GM23338 (cell line): ENCODE measurements at regions not wholly inside any gene's neighbourhood (a gene's known extent, or its start where the extent isn't known, plus 50 kb on each side); places are given as distances from the start of the nearest gene placed in this dataset.

Experiments
- ATAC-seq: fragments of 200-7000 bp; cut with Tn5 transposase; 3 replicates; pipeline ENCODE4 v1.9.1; 2020
- DNase-seq: peaks from one replicate; pipeline ENCODE4 v3.0.0-alpha.2; 2015; ENCODE audit warnings: low spot score
- H2AFZ ChIP-seq: fragments of 200-600 bp; sonication (generic); 2 replicates; pipeline ENCODE4 v1.8.0; 2016; ENCODE audit warnings: antibody characterized with exemption, mild to moderate bottlenecking, moderate library complexity
- H3F3A ChIP-seq: fragments of 200-600 bp; sonication (generic); replicated peaks from 2 replicates; pipeline ENCODE4 v1.8.0; 2017; ENCODE audit warnings: antibody characterized with exemption, mixed run types, low read depth
- H3K27ac ChIP-seq: fragments of 200-600 bp; sonication (generic); 2 replicates; pipeline ENCODE4 v1.6.1; 2016; ENCODE audit warnings: low read depth
- H3K27me3 ChIP-seq: fragments of 200-600 bp; sonication (generic); 2 replicates; pipeline ENCODE4 v1.8.0; 2016; ENCODE audit warnings: mild to moderate bottlenecking, mixed run types, moderate library complexity; ENCODE audit not compliant: insufficient read depth
- H3K36me3 ChIP-seq: fragments of 200-600 bp; sonication (generic); 2 replicates; pipeline ENCODE4 v1.8.0; 2016; ENCODE audit warnings: mild to moderate bottlenecking; ENCODE audit not compliant: insufficient read depth
- H3K4me1 ChIP-seq: fragments of 200-600 bp; sonication (generic); 2 replicates; pipeline ENCODE4 v1.8.0; 2016; ENCODE audit warnings: mild to moderate bottlenecking, moderate library complexity; ENCODE audit not compliant: insufficient read depth
- H3K4me2 ChIP-seq: fragments of 200-600 bp; sonication (generic); 2 replicates; pipeline ENCODE4 v1.7.1; 2017; ENCODE audit warnings: mixed run types
- H3K4me3 ChIP-seq: fragments of 200-600 bp; sonication (generic); 2 replicates; pipeline ENCODE4 v1.6.1; 2016; ENCODE audit warnings: mixed run types
- H3K79me2 ChIP-seq: fragments of 200-600 bp; sonication (generic); replicated peaks from 2 replicates; pipeline ENCODE4 v1.8.0; 2017; ENCODE audit warnings: mild to moderate bottlenecking; ENCODE audit not compliant: insufficient read depth
- H3K9me2 ChIP-seq: fragments of 200-600 bp; sonication (generic); 2 replicates; pipeline ENCODE4 v1.8.0; 2017; ENCODE audit not compliant: insufficient read depth
- H4K20me1 ChIP-seq: fragments of 200-600 bp; sonication (generic); replicated peaks from 2 replicates; pipeline ENCODE4 v1.8.0; 2017; ENCODE audit warnings: mild to moderate bottlenecking; ENCODE audit not compliant: insufficient read depth
- H3K27ac Mint-ChIP-seq: 2 replicates; pipeline ENCODE4 v1.8.0; 2020; ENCODE audit warnings: inconsistent platforms, mild to moderate bottlenecking, moderate library complexity, mixed read lengths
- H3K27me3 Mint-ChIP-seq: 3 replicates; pipeline ENCODE4 v1.8.0; 2022; ENCODE audit warnings: low read depth, mild to moderate bottlenecking, moderate library complexity, mixed read lengths, inconsistent platforms; ENCODE audit not compliant: insufficient read depth, poor library complexity
- H3K36me3 Mint-ChIP-seq: 3 replicates; pipeline ENCODE4 v1.8.0; 2021; ENCODE audit warnings: low read depth, mild to moderate bottlenecking, inconsistent platforms, moderate library complexity, mixed read lengths
- H3K4me1 Mint-ChIP-seq: 3 replicates; pipeline ENCODE4 v1.8.0; 2020; ENCODE audit warnings: mild to moderate bottlenecking, inconsistent platforms, mixed read lengths
- H3K4me3 Mint-ChIP-seq: 3 replicates; pipeline ENCODE4 v1.8.0; 2021; ENCODE audit warnings: moderate library complexity, mild to moderate bottlenecking, inconsistent platforms, mixed read lengths
- H3K9me3 Mint-ChIP-seq: 3 replicates; pipeline ENCODE4 v1.8.0; 2020; ENCODE audit warnings: moderate library complexity, mild to moderate bottlenecking, inconsistent platforms, mixed read lengths
- CREB1 ChIP-seq: fragments of 250-450 bp; sonication (Bioruptor Pico); IDR thresholded peaks from 2 replicates; pipeline ENCODE4 v1.5.0; 2020; ENCODE audit warnings: low read depth, mild to moderate bottlenecking, moderate library complexity
- EZH2 ChIP-seq: fragments of 200-600 bp; sonication (generic); IDR thresholded peaks from one replicate; pipeline ENCODE4 v1.8.0; 2017; ENCODE audit warnings: antibody characterized with exemption, mild to moderate bottlenecking, low read depth; ENCODE audit not compliant: unreplicated experiment
- EZH2phosphoT487 ChIP-seq: fragments of 200-600 bp; sonication (generic); IDR thresholded peaks from one replicate; pipeline ENCODE4 v1.8.1; 2018; ENCODE audit warnings: antibody characterized with exemption; ENCODE audit not compliant: unreplicated experiment
- JUNB ChIP-seq: IDR thresholded peaks from one replicate; pipeline ENCODE4 v1.6.1; 2016; ENCODE audit warnings: antibody characterized with exemption; ENCODE audit not compliant: unreplicated experiment
- NANOG ChIP-seq: IDR thresholded peaks from 2 replicates; pipeline ENCODE4 v1.6.1; 2016; ENCODE audit warnings: antibody characterized with exemption, borderline replicate concordance
- POLR2AphosphoS5 ChIP-seq: IDR thresholded peaks from 2 replicates; pipeline ENCODE4 v1.6.1; 2016; ENCODE audit warnings: antibody characterized with exemption, low read depth
- STAT1 ChIP-seq: IDR thresholded peaks from one replicate; pipeline ENCODE4 v1.6.1; 2016; ENCODE audit warnings: antibody characterized with exemption; ENCODE audit not compliant: unreplicated experiment
- ZNF114 ChIP-seq: fragments of 250-450 bp; sonication (Bioruptor Pico); IDR thresholded peaks from 2 replicates; pipeline ENCODE4 v1.5.0; 2020; ENCODE audit warnings: mild to moderate bottlenecking, moderate library complexity
- ZNF331 ChIP-seq: fragments of 250-450 bp; sonication (Bioruptor Pico); IDR thresholded peaks from 2 replicates; pipeline ENCODE4 v1.5.0; 2020; ENCODE audit warnings: low read depth, mild to moderate bottlenecking, moderate library complexity
- TF ChIP-seq, protein P1 (sequence below): IDR thresholded peaks from 2 replicates; pipeline ENCODE4 v1.6.1; 2016; ENCODE audit warnings: antibody characterized with exemption
- TF ChIP-seq, protein P2 (sequence below), 2 experiments: fragments of 200-600 bp in 1 of 2; sonication (generic) in 1 of 2; conservative IDR thresholded peaks; 2 replicates each; pipeline versions ENCODE4 v1.5.1 to v1.6.1; 2016 to 2017; ENCODE audit warnings: antibody characterized with exemption in 2 of 2, low read depth in 2 of 2, mild to moderate bottlenecking in 2 of 2, moderate library complexity in 1 of 2
- TF ChIP-seq, protein P3 (sequence below): fragments of 250-450 bp; sonication (Bioruptor Pico); IDR thresholded peaks from 2 replicates; pipeline ENCODE4 v1.5.0; 2020; ENCODE audit warnings: mild to moderate bottlenecking, moderate library complexity
- TF ChIP-seq, protein P4 (sequence below): IDR thresholded peaks from one replicate; pipeline ENCODE4 v1.6.1; 2018; ENCODE audit warnings: antibody characterized with exemption; ENCODE audit not compliant: unreplicated experiment

DNA sequence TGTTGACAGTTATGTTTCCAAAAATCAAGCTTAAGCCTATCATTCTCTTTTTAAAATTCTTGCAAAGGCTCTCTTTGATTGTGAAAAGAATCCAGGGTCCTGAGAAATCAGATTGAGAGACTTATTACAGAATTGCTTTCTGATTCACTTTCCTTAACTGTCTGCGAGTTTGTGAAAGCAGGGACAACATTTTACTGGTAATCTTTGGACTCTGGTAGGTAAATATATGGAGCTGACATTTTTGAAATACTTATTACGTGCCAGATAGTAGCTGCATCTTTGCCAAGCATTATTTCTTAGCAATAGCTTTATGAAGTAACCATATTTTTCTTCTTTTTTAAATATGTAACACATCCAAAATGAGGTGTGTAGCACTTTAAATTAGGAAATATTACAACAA lies 570.9 kb downstream of the CMPK2 start:
- no peak overlapping the region for H3K27ac Mint-ChIP-seq
- H3K36me3 Mint-ChIP-seq: peaks cover 32% of the 10 kb centered on the region
- no peaks in the 10 kb centered on the region for H3K9me2 ChIP-seq
- H3K79me2 ChIP-seq: no peaks in the 10 kb centered on the region
- no peaks in the 10 kb centered on the region for H3K4me1 ChIP-seq
- ATAC-seq (no peak), DNase-seq (no peak)
- H3K4me2 ChIP-seq: no peak overlapping the region
- H3K9me3 Mint-ChIP-seq: peaks cover 81% of the 10 kb centered on the region
- no peak for TF ChIP-seq EZH2phosphoT487
- TF ChIP-seq, protein P1, sequence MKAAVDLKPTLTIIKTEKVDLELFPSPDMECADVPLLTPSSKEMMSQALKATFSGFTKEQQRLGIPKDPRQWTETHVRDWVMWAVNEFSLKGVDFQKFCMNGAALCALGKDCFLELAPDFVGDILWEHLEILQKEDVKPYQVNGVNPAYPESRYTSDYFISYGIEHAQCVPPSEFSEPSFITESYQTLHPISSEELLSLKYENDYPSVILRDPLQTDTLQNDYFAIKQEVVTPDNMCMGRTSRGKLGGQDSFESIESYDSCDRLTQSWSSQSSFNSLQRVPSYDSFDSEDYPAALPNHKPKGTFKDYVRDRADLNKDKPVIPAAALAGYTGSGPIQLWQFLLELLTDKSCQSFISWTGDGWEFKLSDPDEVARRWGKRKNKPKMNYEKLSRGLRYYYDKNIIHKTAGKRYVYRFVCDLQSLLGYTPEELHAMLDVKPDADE: no peak
- TF ChIP-seq CREB1 (CRISPR knock-in tag): no peak
- no peak for TF ChIP-seq ZNF114 (CRISPR knock-in tag)
- no peak for TF ChIP-seq POLR2AphosphoS5
- TF ChIP-seq NANOG: no peak
- no peak for TF ChIP-seq JUNB
- no peak for TF ChIP-seq ZNF331
- TF ChIP-seq, protein P2, sequence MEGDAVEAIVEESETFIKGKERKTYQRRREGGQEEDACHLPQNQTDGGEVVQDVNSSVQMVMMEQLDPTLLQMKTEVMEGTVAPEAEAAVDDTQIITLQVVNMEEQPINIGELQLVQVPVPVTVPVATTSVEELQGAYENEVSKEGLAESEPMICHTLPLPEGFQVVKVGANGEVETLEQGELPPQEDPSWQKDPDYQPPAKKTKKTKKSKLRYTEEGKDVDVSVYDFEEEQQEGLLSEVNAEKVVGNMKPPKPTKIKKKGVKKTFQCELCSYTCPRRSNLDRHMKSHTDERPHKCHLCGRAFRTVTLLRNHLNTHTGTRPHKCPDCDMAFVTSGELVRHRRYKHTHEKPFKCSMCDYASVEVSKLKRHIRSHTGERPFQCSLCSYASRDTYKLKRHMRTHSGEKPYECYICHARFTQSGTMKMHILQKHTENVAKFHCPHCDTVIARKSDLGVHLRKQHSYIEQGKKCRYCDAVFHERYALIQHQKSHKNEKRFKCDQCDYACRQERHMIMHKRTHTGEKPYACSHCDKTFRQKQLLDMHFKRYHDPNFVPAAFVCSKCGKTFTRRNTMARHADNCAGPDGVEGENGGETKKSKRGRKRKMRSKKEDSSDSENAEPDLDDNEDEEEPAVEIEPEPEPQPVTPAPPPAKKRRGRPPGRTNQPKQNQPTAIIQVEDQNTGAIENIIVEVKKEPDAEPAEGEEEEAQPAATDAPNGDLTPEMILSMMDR (conservative IDR thresholded peaks at IDR 0.05; ENCODE audit: low read depth in 2 of 2): no peak
- TF ChIP-seq, protein P3, sequence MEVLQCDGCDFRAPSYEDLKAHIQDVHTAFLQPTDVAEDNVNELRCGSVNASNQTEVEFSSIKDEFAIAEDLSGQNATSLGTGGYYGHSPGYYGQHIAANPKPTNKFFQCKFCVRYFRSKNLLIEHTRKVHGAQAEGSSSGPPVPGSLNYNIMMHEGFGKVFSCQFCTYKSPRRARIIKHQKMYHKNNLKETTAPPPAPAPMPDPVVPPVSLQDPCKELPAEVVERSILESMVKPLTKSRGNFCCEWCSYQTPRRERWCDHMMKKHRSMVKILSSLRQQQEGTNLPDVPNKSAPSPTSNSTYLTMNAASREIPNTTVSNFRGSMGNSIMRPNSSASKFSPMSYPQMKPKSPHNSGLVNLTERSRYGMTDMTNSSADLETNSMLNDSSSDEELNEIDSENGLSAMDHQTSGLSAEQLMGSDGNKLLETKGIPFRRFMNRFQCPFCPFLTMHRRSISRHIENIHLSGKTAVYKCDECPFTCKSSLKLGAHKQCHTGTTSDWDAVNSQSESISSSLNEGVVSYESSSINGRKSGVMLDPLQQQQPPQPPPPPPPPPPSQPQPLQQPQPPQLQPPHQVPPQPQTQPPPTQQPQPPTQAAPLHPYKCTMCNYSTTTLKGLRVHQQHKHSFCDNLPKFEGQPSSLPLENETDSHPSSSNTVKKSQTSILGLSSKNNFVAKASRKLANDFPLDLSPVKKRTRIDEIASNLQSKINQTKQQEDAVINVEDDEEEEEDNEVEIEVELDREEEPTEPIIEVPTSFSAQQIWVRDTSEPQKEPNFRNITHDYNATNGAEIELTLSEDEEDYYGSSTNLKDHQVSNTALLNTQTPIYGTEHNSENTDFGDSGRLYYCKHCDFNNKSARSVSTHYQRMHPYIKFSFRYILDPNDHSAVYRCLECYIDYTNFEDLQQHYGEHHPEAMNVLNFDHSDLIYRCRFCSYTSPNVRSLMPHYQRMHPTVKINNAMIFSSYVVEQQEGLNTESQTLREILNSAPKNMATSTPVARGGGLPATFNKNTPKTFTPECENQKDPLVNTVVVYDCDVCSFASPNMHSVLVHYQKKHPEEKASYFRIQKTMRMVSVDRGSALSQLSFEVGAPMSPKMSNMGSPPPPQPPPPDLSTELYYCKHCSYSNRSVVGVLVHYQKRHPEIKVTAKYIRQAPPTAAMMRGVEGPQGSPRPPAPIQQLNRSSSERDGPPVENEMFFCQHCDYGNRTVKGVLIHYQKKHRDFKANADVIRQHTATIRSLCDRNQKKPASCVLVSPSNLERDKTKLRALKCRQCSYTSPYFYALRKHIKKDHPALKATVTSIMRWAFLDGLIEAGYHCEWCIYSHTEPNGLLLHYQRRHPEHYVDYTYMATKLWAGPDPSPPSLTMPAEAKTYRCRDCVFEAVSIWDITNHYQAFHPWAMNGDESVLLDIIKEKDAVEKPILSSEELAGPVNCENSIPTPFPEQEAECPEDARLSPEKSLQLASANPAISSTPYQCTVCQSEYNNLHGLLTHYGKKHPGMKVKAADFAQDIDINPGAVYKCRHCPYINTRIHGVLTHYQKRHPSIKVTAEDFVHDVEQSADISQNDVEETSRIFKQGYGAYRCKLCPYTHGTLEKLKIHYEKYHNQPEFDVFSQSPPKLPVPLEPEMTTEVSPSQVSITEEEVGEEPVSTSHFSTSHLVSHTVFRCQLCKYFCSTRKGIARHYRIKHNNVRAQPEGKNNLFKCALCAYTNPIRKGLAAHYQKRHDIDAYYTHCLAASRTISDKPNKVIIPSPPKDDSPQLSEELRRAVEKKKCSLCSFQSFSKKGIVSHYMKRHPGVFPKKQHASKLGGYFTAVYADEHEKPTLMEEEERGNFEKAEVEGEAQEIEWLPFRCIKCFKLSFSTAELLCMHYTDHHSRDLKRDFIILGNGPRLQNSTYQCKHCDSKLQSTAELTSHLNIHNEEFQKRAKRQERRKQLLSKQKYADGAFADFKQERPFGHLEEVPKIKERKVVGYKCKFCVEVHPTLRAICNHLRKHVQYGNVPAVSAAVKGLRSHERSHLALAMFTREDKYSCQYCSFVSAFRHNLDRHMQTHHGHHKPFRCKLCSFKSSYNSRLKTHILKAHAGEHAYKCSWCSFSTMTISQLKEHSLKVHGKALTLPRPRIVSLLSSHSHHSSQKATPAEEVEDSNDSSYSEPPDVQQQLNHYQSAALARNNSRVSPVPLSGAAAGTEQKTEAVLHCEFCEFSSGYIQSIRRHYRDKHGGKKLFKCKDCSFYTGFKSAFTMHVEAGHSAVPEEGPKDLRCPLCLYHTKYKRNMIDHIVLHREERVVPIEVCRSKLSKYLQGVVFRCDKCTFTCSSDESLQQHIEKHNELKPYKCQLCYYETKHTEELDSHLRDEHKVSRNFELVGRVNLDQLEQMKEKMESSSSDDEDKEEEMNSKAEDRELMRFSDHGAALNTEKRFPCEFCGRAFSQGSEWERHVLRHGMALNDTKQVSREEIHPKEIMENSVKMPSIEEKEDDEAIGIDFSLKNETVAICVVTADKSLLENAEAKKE (CRISPR knock-in tag): no peak
- no peak for TF ChIP-seq EZH2
- TF ChIP-seq STAT1: no peak
- TF ChIP-seq, protein P4, sequence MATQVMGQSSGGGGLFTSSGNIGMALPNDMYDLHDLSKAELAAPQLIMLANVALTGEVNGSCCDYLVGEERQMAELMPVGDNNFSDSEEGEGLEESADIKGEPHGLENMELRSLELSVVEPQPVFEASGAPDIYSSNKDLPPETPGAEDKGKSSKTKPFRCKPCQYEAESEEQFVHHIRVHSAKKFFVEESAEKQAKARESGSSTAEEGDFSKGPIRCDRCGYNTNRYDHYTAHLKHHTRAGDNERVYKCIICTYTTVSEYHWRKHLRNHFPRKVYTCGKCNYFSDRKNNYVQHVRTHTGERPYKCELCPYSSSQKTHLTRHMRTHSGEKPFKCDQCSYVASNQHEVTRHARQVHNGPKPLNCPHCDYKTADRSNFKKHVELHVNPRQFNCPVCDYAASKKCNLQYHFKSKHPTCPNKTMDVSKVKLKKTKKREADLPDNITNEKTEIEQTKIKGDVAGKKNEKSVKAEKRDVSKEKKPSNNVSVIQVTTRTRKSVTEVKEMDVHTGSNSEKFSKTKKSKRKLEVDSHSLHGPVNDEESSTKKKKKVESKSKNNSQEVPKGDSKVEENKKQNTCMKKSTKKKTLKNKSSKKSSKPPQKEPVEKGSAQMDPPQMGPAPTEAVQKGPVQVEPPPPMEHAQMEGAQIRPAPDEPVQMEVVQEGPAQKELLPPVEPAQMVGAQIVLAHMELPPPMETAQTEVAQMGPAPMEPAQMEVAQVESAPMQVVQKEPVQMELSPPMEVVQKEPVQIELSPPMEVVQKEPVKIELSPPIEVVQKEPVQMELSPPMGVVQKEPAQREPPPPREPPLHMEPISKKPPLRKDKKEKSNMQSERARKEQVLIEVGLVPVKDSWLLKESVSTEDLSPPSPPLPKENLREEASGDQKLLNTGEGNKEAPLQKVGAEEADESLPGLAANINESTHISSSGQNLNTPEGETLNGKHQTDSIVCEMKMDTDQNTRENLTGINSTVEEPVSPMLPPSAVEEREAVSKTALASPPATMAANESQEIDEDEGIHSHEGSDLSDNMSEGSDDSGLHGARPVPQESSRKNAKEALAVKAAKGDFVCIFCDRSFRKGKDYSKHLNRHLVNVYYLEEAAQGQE: no peak
- H3K27me3 ChIP-seq: no peaks in the 10 kb centered on the region
- H4K20me1 ChIP-seq: no peaks in the 10 kb centered on the region
- no peak overlapping the region for H3K27ac ChIP-seq
- H2AFZ ChIP-seq: no peak overlapping the region
- H3K4me3 Mint-ChIP-seq: no peak overlapping the region
- no peaks in the 10 kb centered on the region for H3K4me1 Mint-ChIP-seq
- H3K36me3 ChIP-seq: no peaks in the 10 kb centered on the region; the same call in 1 of the 2 replicates
- no peak overlapping the region for H3K4me3 ChIP-seq
- no peaks in the 10 kb centered on the region for H3F3A ChIP-seq
- no peaks in the 10 kb centered on the region for H3K27me3 Mint-ChIP-seq
